ENCODE measurements at regions not wholly inside any gene's neighbourhood (a gene's known extent, or its start where the extent isn't known, plus 50 kb on each side); places are given as distances from the start of the nearest gene placed in this dataset.

- TF ChIP-seq KDM4A (IDR thresholded peaks at IDR 0.05; ENCODE audit: low read depth, low read length, severe bottlenecking), result no peak
- POLR2A ChIA-PET (ENCODE audit: partially characterized antibody), result no interaction called here
- no peak overlapping the region for H3K18ac ChIP-seq (ENCODE audit: extremely low read depth, low read length)
Measured at GRCh38 chr4:11889099-11889498, 460.4 kb upstream of the HS3ST1 start.

More at GRCh38 chr4:11889099-11889498, 460.4 kb upstream of the HS3ST1 start:
- Histone ChIP-seq H3K4me2 (ENCODE audit: insufficient read depth in 1 of 2, low read depth in 2 of 2, low read length in 2 of 2) (no peak overlapping the region), H2BK12ac (ENCODE audit: low read depth, low read length) (no peak overlapping the region), H3K79me2 (ENCODE audit: control insufficient read depth in 1 of 2, insufficient read depth in 2 of 2, low read length in 2 of 2) (no peaks in the 10 kb centered on the region), H3K23me2 (ENCODE audit: low read depth, low read length) (no peaks in the 10 kb centered on the region), H3K9ac (replicated peaks in 1 of 4; ENCODE audit: extremely low read depth in 1 of 4, low read depth in 3 of 4, low read length in 3 of 4) (no peak overlapping the region), H2BK5ac (ENCODE audit: low read depth, low read length) (no peak overlapping the region), H4K91ac (replicated peaks; ENCODE audit: insufficient read length, low read length) (no peak overlapping the region), H4K20me1 (replicated peaks in 1 of 2; ENCODE audit: control insufficient read depth in 1 of 2, insufficient read depth in 2 of 2, low read length in 2 of 2) (no peaks in the 10 kb centered on the region), H3K14ac (ENCODE audit: insufficient read length) (no peak overlapping the region), H2AFZ (ENCODE audit: low read length) (no peak overlapping the region), H4K8ac (ENCODE audit: extremely low read depth, insufficient read depth, low read length) (no peak overlapping the region), H2BK15ac (ENCODE audit: low read length) (no peak overlapping the region), H4K5ac (ENCODE audit: insufficient read length, low read depth, low read length) (no peak overlapping the region), H3K23ac (ENCODE audit: insufficient read length) (no peak overlapping the region), H3K79me1 (ENCODE audit: low read depth, low read length) (no peaks in the 10 kb centered on the region), H3K36me3 (ENCODE audit: control insufficient read depth in 2 of 4, insufficient read depth in 4 of 4, low read length in 3 of 4) (no peaks in the 10 kb centered on the region), H3K4me1 (replicated peaks in 1 of 4; ENCODE audit: control insufficient read depth in 3 of 4, insufficient read depth in 4 of 4, low read length in 3 of 4) (no peaks in the 10 kb centered on the region), H3K4ac (replicated peaks; ENCODE audit: insufficient read length, low read depth, low read length) (no peak overlapping the region), H3K56ac (replicated peaks; ENCODE audit: insufficient read length, low read depth, low read length) (no peak overlapping the region), H2BK120ac (replicated peaks; ENCODE audit: low read depth, low read length) (no peak overlapping the region), H3K9me3 (ENCODE audit: insufficient read depth in 2 of 2, low read depth in 1 of 2, low read length in 1 of 2) (no peaks in the 10 kb centered on the region), H3K27me3 (replicated peaks in 1 of 4; ENCODE audit: control insufficient read depth in 3 of 4, extremely low read depth in 1 of 4, insufficient read depth in 3 of 4, low read length in 3 of 4) (no peaks in the 10 kb centered on the region), H2BK20ac (ENCODE audit: low read length) (no peak overlapping the region), H3K27ac (ENCODE audit: low read depth, low read length) (no peak overlapping the region), H3K4me3 (ENCODE audit: extremely low read depth in 1 of 4, insufficient read depth in 2 of 4, low read depth in 3 of 4, low read length in 4 of 4) (no peak overlapping the region), H2AK5ac (ENCODE audit: low read depth, low read length) (no peak overlapping the region)
- DNase-seq (ENCODE audit: low read depth in 1 of 2, low spot score in 2 of 2), result no peak
- no peak for FAIRE-seq
- 98% methylated on average over 2 of the region's 2 CpGs; no CpG with 5 or more reads in 1 of the 2 experiments for WGBS, 2 experiments (ENCODE audit: extremely low coverage in 1 of 2, insufficient coverage in 1 of 2, insufficient read length in 1 of 2, insufficient replicate concordance in 2 of 2, low coverage in 1 of 2, low lambda C conversion rate in 2 of 2, missing lambda C conversion rate in 1 of 2)
- CTCF ChIA-PET (ENCODE audit: partially characterized antibody), result no interaction called here
